H1 (cell line): ENCODE measurements at regions not wholly inside any gene's neighbourhood (a gene's known extent, or its start where the extent isn't known, plus 50 kb on each side); places are given as distances from the start of the nearest gene placed in this dataset.

ENCODE experiments used
- CTCF ChIA-PET: fragments of 300-600 bp; sonication (Branson Sonifier 250); formaldehyde crosslinking; loops from one replicate; lab custom pipeline; 2021; ENCODE audit not compliant: partially characterized antibody; lab: Charles Lee
- POLR2A ChIA-PET: fragments of 300-600 bp; sonication (Branson Sonifier 250); formaldehyde crosslinking; loops from one replicate; lab custom pipeline; 2021; ENCODE audit warnings: inconsistent platforms; ENCODE audit not compliant: partially characterized antibody; lab: Charles Lee
- DNase-seq, 2 experiments: peaks; one replicate each; pipeline versions ENCODE4 v3.0.0 to v3.0.0-alpha.2; 2010 to 2022; ENCODE audit warnings: low spot score in 2 of 2, low read depth in 1 of 2, mixed read lengths in 1 of 2
- FAIRE-seq: peaks from 2 replicates; lab custom pipeline; 2011; peaks lifted over from hg19 to GRCh38; lab: Jason Lieb, UNC
- H2AFZ ChIP-seq: 2 replicates; pipeline ENCODE4 v1.8.1; 2012; ENCODE audit warnings: low read length, inconsistent platforms
- H2AK5ac ChIP-seq: 2 replicates; pipeline ENCODE4 v1.6.1; 2013; ENCODE audit warnings: low read depth, low read length
- H2BK120ac ChIP-seq: replicated peaks from 2 replicates; pipeline ENCODE3; 2013; ENCODE audit warnings: low read depth, low read length, inconsistent platforms
- H2BK12ac ChIP-seq: 2 replicates; pipeline ENCODE4 v1.6.1; 2013; ENCODE audit warnings: low read depth, low read length
- H2BK15ac ChIP-seq: 2 replicates; pipeline ENCODE4 v1.6.1; 2013; ENCODE audit warnings: low read length
- H2BK20ac ChIP-seq: 2 replicates; pipeline ENCODE4 v1.6.1; 2013; ENCODE audit warnings: low read length
- H2BK5ac ChIP-seq: 2 replicates; pipeline ENCODE4 v1.6.1; 2013; ENCODE audit warnings: low read depth, low read length
- H3K14ac ChIP-seq: 2 replicates; pipeline ENCODE4 v1.6.1; 2013; ENCODE audit warnings: inconsistent platforms; ENCODE audit not compliant: insufficient read length
- H3K18ac ChIP-seq: 2 replicates; pipeline ENCODE4 v1.6.1; 2013; ENCODE audit warnings: low read length; ENCODE audit errors: extremely low read depth
- H3K23ac ChIP-seq: 2 replicates; pipeline ENCODE4 v1.6.1; 2013; ENCODE audit warnings: inconsistent platforms; ENCODE audit not compliant: insufficient read length
- H3K23me2 ChIP-seq: 2 replicates; pipeline ENCODE4 v1.6.1; 2013; ENCODE audit warnings: low read depth, low read length
- H3K27ac ChIP-seq: 2 replicates; pipeline ENCODE4 v1.6.1; 2011; ENCODE audit warnings: low read depth, low read length, inconsistent platforms
- H3K27me3 ChIP-seq, 4 experiments: replicated peaks in 1 of 4; 1 replicate in 1 of 4; 2 replicates in 3 of 4; pipeline versions ENCODE4 v1.6.1 to v1.8.1; 2011 to 2013; ENCODE audit warnings: low read length in 3 of 4, mild to moderate bottlenecking in 3 of 4, inconsistent platforms in 2 of 4, mixed read lengths in 2 of 4, moderate library complexity in 1 of 4; ENCODE audit not compliant: control insufficient read depth in 3 of 4, insufficient read depth in 3 of 4; ENCODE audit errors: extremely low read depth in 1 of 4
- H3K36me3 ChIP-seq, 4 experiments: 2 replicates each; pipeline versions ENCODE4 v1.6.1 to v1.8.1; 2011 to 2013; ENCODE audit warnings: mild to moderate bottlenecking in 4 of 4, low read length in 3 of 4, moderate library complexity in 2 of 4, control low read depth in 1 of 4, inconsistent platforms in 1 of 4; ENCODE audit not compliant: insufficient read depth in 4 of 4, control insufficient read depth in 2 of 4
- H3K4ac ChIP-seq: replicated peaks from 2 replicates; pipeline ENCODE3; 2013; ENCODE audit warnings: low read length, low read depth, mixed read lengths, inconsistent platforms; ENCODE audit not compliant: insufficient read length
- H3K4me1 ChIP-seq, 4 experiments: replicated peaks in 1 of 4; 1 replicate in 1 of 4; 2 replicates in 3 of 4; pipeline versions ENCODE4 v1.6.1 to v1.8.1; 2011 to 2013; ENCODE audit warnings: low read length in 3 of 4, inconsistent platforms in 2 of 4, mixed read lengths in 1 of 4; ENCODE audit not compliant: insufficient read depth in 4 of 4, control insufficient read depth in 3 of 4
- H3K4me2 ChIP-seq, 2 experiments: 2 replicates each; pipeline versions ENCODE4 v1.6.1 to v1.8.1; 2011 to 2013; ENCODE audit warnings: low read depth in 2 of 2, low read length in 2 of 2, control low read depth in 1 of 2, inconsistent platforms in 1 of 2, mild to moderate bottlenecking in 1 of 2; ENCODE audit not compliant: insufficient read depth in 1 of 2
- H3K4me3 ChIP-seq, 4 experiments: fragments of 200-600, 300-600 bp in 1 of 4; sonication (generic), shearing (Covaris generic), sonication (Bioruptor Twin) in 1 of 4; 2 replicates each; pipeline versions ENCODE4 v1.5.1 to v1.8.1; 2011 to 2016; ENCODE audit warnings: low read length in 4 of 4, low read depth in 3 of 4, control low read depth in 2 of 4, inconsistent platforms in 2 of 4, mild to moderate bottlenecking in 2 of 4, mixed read lengths in 1 of 4, moderate library complexity in 1 of 4; ENCODE audit not compliant: insufficient read depth in 2 of 4; ENCODE audit errors: extremely low read depth in 1 of 4
- H3K56ac ChIP-seq: replicated peaks from 2 replicates; pipeline ENCODE3; 2013; ENCODE audit warnings: low read depth, mild to moderate bottlenecking, mixed read lengths, low read length, inconsistent platforms; ENCODE audit not compliant: insufficient read length
- H3K79me1 ChIP-seq: 2 replicates; pipeline ENCODE4 v1.6.1; 2013; ENCODE audit warnings: low read depth, low read length, control low read depth
- H3K79me2 ChIP-seq, 2 experiments: 2 replicates each; pipeline versions ENCODE4 v1.6.1 to v1.8.1; 2012 to 2013; ENCODE audit warnings: low read length in 2 of 2, mild to moderate bottlenecking in 2 of 2, inconsistent platforms in 1 of 2; ENCODE audit not compliant: insufficient read depth in 2 of 2, control insufficient read depth in 1 of 2
- H3K9ac ChIP-seq, 4 experiments: replicated peaks in 1 of 4; 1 replicate in 1 of 4; 2 replicates in 3 of 4; pipeline versions ENCODE4 v1.6.1 to v1.8.1; 2011 to 2013; ENCODE audit warnings: low read depth in 3 of 4, low read length in 3 of 4, control low read depth in 2 of 4, mild to moderate bottlenecking in 2 of 4, moderate library complexity in 2 of 4, inconsistent platforms in 1 of 4; ENCODE audit errors: extremely low read depth in 1 of 4
- H3K9me3 ChIP-seq, 2 experiments: 2 replicates each; pipeline versions ENCODE4 v1.6.1 to v1.8.1; 2012 to 2013; ENCODE audit warnings: mild to moderate bottlenecking in 2 of 2, moderate library complexity in 2 of 2, control low read depth in 1 of 2, inconsistent platforms in 1 of 2, low read depth in 1 of 2, low read length in 1 of 2, mixed read lengths in 1 of 2; ENCODE audit not compliant: insufficient read depth in 2 of 2
- H4K20me1 ChIP-seq, 2 experiments: replicated peaks in 1 of 2; 2 replicates each; pipeline versions ENCODE3 to v1.8.1; 2011 to 2013; ENCODE audit warnings: inconsistent platforms in 2 of 2, low read length in 2 of 2, mild to moderate bottlenecking in 1 of 2; ENCODE audit not compliant: insufficient read depth in 2 of 2, control insufficient read depth in 1 of 2
- H4K5ac ChIP-seq: 2 replicates; pipeline ENCODE4 v1.6.1; 2013; ENCODE audit warnings: low read length, low read depth, mixed read lengths, inconsistent platforms; ENCODE audit not compliant: insufficient read length
- H4K8ac ChIP-seq: 2 replicates; pipeline ENCODE4 v1.8.0; 2013; ENCODE audit warnings: mild to moderate bottlenecking, moderate library complexity, low read length, inconsistent platforms; ENCODE audit not compliant: insufficient read depth; ENCODE audit errors: extremely low read depth
- H4K91ac ChIP-seq: replicated peaks from 2 replicates; pipeline ENCODE3; 2013; ENCODE audit warnings: low read length, mixed read lengths, inconsistent platforms; ENCODE audit not compliant: insufficient read length
- SP4 ChIP-seq: IDR thresholded peaks from 2 replicates; pipeline ENCODE4 v1.6.1; 2012; ENCODE audit warnings: low read length, inconsistent platforms
- TBP ChIP-seq: IDR thresholded peaks from 2 replicates; pipeline ENCODE4 v1.6.1; 2011; ENCODE audit warnings: low read depth, low read length, improper control_type of control experiment
- WGBS, 2 experiments: shearing (Covaris generic) in 1 of 2; methylation state at CpG; one replicate each; pipeline versions ENCODE4 v1.1.6 to v1.1.7; 2013 to 2015; ENCODE audit warnings: low lambda C conversion rate in 2 of 2, mixed read lengths in 2 of 2, inconsistent platforms in 1 of 2, low coverage in 1 of 2, missing lambda C conversion rate in 1 of 2; ENCODE audit not compliant: insufficient replicate concordance in 2 of 2, insufficient coverage in 1 of 2, insufficient read length in 1 of 2; ENCODE audit errors: extremely low coverage in 1 of 2, missing lambda C conversion rate in 1 of 2; 5-methylcytosine and 5-hydroxymethylcytosine counted together

- ChIA-PET POLR2A (no interaction called here), CTCF (no interaction called here)
- Histone ChIP-seq H2AFZ (no peak overlapping the region), H3K4me2 (no peak overlapping the region), H3K27me3 (no peaks in the 10 kb centered on the region), H4K5ac (no peak overlapping the region), H3K9ac (no peak overlapping the region), H3K36me3 (no peaks in the 10 kb centered on the region), H2BK20ac (no peak overlapping the region), H3K18ac (no peak overlapping the region), H2BK12ac (no peak overlapping the region), H3K4ac (no peak overlapping the region), H4K8ac (no peak overlapping the region), H3K4me1 (peaks cover 0 to 2% (median under 1%) of the 10 kb centered on the region in 4 experiments; a peak in 2 of 7 replicates), H3K23ac (no peak overlapping the region), H3K4me3 (no peak overlapping the region), H2BK120ac (no peak overlapping the region), H3K27ac (no peak overlapping the region), H4K91ac (no peak overlapping the region), H3K9me3 (no peaks in the 10 kb centered on the region), H2BK5ac (no peak overlapping the region), H3K56ac (no peak overlapping the region), H3K23me2 (0 out of 2 replicates have a peak, but pooled peaks cover 1% of the 10 kb centered on the region), H3K14ac (no peak overlapping the region), H2BK15ac (no peak overlapping the region), H4K20me1 (no peaks in the 10 kb centered on the region), H3K79me1 (no peaks in the 10 kb centered on the region), H2AK5ac (no peak overlapping the region), H3K79me2 (no peaks in the 10 kb centered on the region)
- no peak for DNase-seq
- no peak for FAIRE-seq
- TF ChIP-seq TBP: no peak
- TF ChIP-seq SP4: no peak
- WGBS, 2 experiments: 90% methylated on average over 6 of the region's 6 CpGs; no CpG with 5 or more reads in 1 of the 2 experiments
These were observed 234.9 kb upstream of the POU2AF2 start for GRCh38 chr11:111010391-111011274.
